ENCODE measurements at regions not wholly inside any gene's neighbourhood (a gene's known extent, or its start where the extent isn't known, plus 50 kb on each side); places are given as distances from the start of the nearest gene placed in this dataset.

DNA sequence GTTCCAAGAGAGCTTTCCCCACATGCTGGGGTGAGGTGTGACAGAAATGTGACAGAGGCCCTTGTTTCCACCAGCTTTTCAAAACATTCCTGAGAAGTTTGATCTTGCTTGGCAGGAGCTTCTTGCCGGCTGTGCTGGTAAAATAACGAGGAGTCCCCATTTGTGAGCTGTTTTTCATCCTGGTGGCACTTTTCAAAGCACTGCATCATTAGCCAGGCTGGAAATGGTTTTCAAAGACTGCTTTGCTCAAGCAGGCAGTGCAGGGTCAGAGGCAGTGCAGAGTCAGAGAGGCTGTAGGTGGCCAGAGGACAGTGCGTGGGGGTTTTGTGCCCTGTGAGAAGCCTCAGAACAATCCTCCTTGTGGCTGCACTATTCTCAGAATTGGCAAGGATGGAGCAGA lies 75.8 kb upstream of the KCNA3 start:
- Mint-ChIP-seq H3K27ac (no peak overlapping the region), H3K4me3 (no peak overlapping the region), H3K36me3 (ENCODE audit: low read depth) (no peaks in the 10 kb centered on the region), H3K27me3 (peaks cover 12% of the 10 kb centered on the region), H3K4me1 (no peaks in the 10 kb centered on the region)
- H3K9me3 ChIP-seq (ENCODE audit: control insufficient read depth, low read length, poor library complexity, severe bottlenecking): no peaks in the 10 kb centered on the region
- no peak for DNase-seq
- no peak for ATAC-seq

DNA sequence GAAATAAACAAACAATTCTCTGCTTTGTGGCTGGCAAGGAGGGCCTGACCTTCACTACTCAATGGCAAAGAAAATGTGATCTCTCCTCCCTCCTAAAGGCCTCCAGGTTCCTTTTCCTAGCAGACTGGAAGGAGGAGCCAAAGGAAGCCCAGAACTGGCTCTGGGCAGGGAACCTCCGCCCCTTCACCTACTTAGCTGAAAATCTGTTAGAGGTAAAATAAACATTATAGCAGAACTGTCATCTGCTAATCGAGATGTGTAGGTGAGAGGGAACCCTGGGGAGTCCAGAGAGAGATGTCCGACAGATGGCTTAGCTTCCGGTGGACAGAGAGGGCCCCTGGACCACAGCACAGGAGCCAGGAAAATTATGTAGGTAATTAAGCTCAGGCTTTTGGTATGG lies 75.2 kb upstream of the KCNA3 start:
- H3K4me1 Mint-ChIP-seq: no peaks in the 10 kb centered on the region
- no peaks in the 10 kb centered on the region for H3K36me3 Mint-ChIP-seq (ENCODE audit: low read depth)
- H3K4me3 Mint-ChIP-seq: no peak overlapping the region

DNA sequence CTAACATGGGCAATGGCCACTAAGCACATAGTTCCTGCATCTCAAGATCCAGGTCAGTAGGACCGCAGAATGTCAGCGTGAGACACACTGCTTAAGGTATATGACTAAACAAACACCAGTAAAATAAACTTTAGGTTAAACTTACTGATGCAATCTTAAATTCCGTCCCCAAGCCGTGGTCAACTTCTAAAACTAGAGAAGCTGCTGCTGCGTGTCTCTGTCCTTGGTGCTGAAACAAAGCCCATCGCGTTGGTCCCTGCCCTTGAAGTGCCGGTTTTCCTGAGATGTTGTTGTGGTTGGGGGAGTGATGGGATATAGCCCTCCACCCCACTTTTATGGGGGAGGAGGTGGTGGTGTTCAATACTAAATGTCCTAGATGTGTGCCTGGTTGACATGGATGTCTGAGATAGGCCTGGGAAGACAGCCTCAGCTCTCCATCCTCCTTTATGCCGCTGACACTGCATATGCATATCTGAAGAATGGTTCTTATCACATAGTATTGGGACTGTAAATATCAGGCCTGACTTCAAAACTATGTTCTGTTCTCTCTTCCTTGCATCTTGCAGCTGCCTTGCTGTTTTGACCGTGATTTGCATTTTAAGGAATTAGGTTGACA lies 72.0 kb upstream of the KCNA3 start:
- DNase-seq: peak; percentile 30 to 39 (median 31)
- ATAC-seq: peak; percentile 44
- Mint-ChIP-seq H3K36me3 (ENCODE audit: low read depth) (no peaks in the 10 kb centered on the region), H3K27me3 (peaks cover 12% of the 10 kb centered on the region), H3K4me3 (no peak overlapping the region), H3K27ac (no peak overlapping the region), H3K4me1 (no peaks in the 10 kb centered on the region)
- H3K9me3 ChIP-seq (ENCODE audit: control insufficient read depth, low read length, poor library complexity, severe bottlenecking): no peaks in the 10 kb centered on the region

More for the DNA sequence above, 75.2 kb upstream of the KCNA3 start:
- DNase-seq: no peak
- H3K27me3 Mint-ChIP-seq: peaks cover 12% of the 10 kb centered on the region
- no peaks in the 10 kb centered on the region for H3K9me3 ChIP-seq (ENCODE audit: control insufficient read depth, low read length, poor library complexity, severe bottlenecking)
- H3K27ac Mint-ChIP-seq: no peak overlapping the region
- ATAC-seq: no peak

DNA sequence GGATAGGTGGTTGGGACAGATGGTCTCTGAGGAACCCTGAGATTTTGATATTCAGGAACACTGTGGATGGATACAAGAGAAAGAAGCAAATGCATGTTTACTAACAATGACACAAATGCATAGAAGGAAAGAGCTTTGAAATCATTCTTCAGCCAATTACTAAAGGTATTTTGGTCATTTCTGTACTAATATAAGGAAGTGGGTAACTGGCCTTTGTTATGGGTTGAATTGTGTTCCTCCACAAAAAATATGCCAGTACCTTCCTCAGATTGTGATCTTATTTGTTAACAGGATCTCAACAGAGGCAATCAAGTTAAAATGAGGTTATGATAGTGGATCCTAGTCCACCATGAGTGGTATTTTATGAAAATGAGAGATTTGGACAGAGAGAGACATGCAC lies 68.7 kb upstream of the KCNA3 start:
- Mint-ChIP-seq H3K27me3 (peaks cover 7% of the 10 kb centered on the region), H3K36me3 (ENCODE audit: low read depth) (peaks cover 2% of the 10 kb centered on the region), H3K4me1 (no peaks in the 10 kb centered on the region), H3K4me3 (no peak overlapping the region), H3K27ac (no peak overlapping the region)
- no peak for DNase-seq
- no peaks in the 10 kb centered on the region for H3K9me3 ChIP-seq (ENCODE audit: control insufficient read depth, low read length, poor library complexity, severe bottlenecking)
- no peak for ATAC-seq

DNA sequence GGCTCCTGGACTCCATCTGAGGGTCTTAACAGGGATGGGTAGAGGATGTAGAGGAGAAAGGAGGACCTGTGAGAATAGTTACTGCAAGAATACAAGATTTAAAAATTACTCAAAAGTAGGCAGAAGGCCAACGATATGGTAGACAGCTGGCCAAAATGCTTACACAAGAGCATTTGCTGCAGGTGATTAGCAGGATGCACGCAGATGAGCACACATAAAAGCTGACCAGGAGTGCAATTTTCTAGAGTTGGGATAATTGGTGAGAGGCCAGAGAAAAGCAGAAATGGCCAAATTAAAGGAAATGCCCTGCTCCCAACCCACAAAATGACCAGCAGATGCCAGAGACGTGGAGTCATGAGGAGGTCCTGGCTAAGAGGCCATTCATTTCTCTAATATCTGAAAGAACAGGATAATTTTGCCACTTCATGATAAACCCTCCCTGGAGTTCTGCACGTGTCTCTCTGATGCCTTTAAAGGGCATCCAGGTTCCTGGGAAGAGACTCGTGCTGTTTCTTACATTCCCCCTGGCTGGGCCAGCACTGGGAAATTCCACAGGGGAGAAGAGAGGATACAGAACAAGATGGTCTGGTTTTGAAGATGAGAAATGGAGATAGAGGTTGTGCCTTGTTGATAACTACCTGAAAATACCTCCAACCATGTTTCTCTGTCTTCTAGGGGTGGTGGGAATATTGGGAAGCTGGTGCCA lies 62.3 kb upstream of the KCNA3 start:
- Mint-ChIP-seq H3K27me3 (peaks cover 33% of the 10 kb centered on the region), H3K27ac (no peak overlapping the region), H3K4me1 (peaks cover 4% of the 10 kb centered on the region), H3K36me3 (ENCODE audit: low read depth) (peaks cover 2% of the 10 kb centered on the region), H3K4me3 (no peak overlapping the region)
- DNase-seq (no peak), ATAC-seq (no peak)
- no peaks in the 10 kb centered on the region for H3K9me3 ChIP-seq (ENCODE audit: control insufficient read depth, low read length, poor library complexity, severe bottlenecking)

DNA sequence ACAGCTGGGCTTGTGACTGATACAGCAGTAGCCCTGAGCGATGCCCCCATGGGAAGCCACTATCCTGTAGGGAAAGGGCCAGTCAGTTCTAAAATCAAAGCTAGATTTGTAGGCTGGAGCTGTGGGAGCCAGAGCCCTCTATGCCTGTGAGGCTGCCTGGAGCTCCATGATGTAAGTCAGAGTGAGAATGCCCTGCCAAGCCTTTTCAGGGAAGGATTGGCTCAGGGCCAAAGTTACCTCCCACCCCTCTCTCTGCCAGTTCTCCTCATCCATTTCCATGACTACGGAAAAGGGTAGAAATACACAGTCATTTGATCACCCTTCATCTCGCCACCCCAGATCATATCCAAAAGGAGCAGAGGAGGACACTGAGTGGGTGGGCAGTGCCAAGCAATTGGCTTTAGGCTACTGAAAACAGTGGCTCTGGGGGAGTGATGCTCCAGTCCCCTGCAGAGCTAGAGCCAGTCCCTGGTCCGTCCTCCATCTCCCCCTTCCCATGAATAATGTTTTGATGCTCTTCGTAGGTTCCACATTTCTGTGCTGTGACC lies 59.5 kb upstream of the KCNA3 start:
- ATAC-seq (no peak), DNase-seq (no peak)
- Mint-ChIP-seq H3K27ac (no peak overlapping the region), H3K4me3 (no peak overlapping the region), H3K36me3 (ENCODE audit: low read depth) (no peaks in the 10 kb centered on the region), H3K4me1 (peaks cover 4% of the 10 kb centered on the region), H3K27me3 (peaks cover 27% of the 10 kb centered on the region)
- no peaks in the 10 kb centered on the region for H3K9me3 ChIP-seq (ENCODE audit: control insufficient read depth, low read length, poor library complexity, severe bottlenecking)

DNA sequence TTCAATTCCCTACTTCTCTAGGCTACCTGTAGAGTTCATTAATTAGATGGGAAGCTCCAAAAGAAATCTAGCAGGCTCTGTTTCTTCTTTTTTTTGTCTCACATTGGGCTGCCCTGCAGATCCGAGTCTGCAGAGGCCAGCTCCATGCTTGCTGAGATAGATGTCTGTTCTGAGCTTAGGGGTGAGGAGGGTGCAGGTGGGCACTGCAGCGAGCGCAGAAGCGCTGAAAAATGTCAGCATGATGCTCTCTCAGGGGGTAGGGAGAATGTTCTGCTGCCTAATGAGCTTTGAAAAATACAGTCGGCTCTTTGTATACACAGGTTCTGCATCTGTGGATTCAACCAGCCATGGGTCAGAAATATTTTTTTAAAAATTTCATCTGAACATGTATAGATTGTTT lies 56.8 kb upstream of the KCNA3 start:
- no peak overlapping the region for H3K4me3 Mint-ChIP-seq
- H3K27ac Mint-ChIP-seq: no peak overlapping the region
- no peaks in the 10 kb centered on the region for H3K36me3 Mint-ChIP-seq (ENCODE audit: low read depth)
- ATAC-seq (no peak), DNase-seq (no peak)
- H3K9me3 ChIP-seq (ENCODE audit: control insufficient read depth, low read length, poor library complexity, severe bottlenecking): no peaks in the 10 kb centered on the region
- peaks cover 22% of the 10 kb centered on the region for H3K4me1 Mint-ChIP-seq
- H3K27me3 Mint-ChIP-seq: peaks cover 16% of the 10 kb centered on the region

DNA sequence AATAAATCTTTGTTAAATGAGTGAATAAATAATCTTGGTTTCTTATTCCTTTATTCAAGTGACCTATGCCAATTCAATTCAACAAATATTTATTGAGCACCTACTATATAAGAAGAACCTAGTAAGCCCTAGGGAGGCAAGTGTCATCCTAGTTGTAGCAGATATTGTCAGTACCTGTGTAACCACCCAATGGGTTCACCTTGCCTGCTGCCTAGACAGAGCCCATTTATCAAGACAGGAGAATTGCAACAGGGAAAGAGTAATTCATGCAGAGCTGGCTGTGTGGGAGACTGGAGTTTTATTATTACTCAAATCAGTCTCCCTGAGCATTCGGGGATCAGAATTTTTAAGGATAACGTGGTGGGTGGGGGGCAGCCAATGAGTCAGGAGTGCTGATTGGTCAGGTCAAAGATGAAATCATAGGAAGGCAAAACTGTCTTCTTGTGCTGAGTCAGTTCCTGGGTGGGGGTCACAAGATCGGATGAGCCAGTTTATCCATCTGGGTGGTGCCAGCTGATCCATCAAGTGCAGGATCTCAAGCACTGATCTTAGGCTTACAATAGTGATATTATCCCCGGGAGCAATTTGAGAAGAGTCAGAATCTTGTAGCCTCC lies 53.8 kb upstream of the KCNA3 start:
- DNase-seq (no peak), ATAC-seq (no peak)
- Mint-ChIP-seq H3K27ac (no peak overlapping the region), H3K27me3 (no peaks in the 10 kb centered on the region), H3K4me1 (peaks cover 30% of the 10 kb centered on the region), H3K36me3 (ENCODE audit: low read depth) (no peaks in the 10 kb centered on the region), H3K4me3 (no peak overlapping the region)
- no peaks in the 10 kb centered on the region for H3K9me3 ChIP-seq (ENCODE audit: control insufficient read depth, low read length, poor library complexity, severe bottlenecking)

DNA sequence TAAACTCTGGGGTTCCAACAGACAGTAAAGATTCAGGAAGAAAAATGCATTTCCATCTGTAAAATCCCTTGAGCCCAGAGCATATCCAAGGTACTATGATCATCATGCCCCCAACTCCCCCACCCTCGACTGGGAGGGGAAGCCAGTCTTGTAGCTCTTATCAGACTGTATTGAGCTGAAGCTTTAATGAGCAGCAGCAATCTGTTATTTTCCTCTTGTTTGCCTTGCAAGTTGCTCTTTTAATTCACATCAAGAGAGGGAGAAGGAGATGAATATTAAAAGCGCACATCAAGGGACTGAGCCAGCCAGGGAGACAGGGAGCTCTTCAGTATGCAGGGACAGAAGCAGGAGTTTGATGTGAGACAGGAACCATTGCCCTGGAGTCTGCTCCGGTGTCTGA lies 52.5 kb upstream of the KCNA3 start:
- Mint-ChIP-seq H3K4me1 (peaks cover 27% of the 10 kb centered on the region), H3K4me3 (peak overlapping the region; percentile 81), H3K27ac (peak overlapping the region; percentile 82), H3K36me3 (ENCODE audit: low read depth) (no peaks in the 10 kb centered on the region), H3K27me3 (no peaks in the 10 kb centered on the region)
- no peak for ATAC-seq
- no peak for DNase-seq
- H3K9me3 ChIP-seq (ENCODE audit: control insufficient read depth, low read length, poor library complexity, severe bottlenecking): no peaks in the 10 kb centered on the region

DNA sequence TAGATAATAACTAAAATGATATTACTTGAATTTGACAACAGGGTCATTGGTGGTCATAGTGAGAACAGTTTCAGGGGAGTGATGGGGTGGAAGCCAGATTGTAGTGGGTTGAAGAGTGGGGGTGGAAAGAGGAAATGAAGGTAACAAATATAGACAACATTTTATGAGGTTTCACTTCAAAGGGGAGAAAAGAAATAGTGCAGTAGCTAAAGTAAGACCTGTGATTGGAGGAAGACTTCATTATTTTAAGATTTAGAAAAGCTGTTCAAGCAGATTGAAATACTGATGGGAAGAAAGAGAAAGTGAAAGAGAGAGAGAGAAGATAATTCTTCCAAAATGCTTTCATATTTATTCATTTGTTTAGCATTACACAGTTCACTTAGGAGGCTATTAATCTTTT lies 52.0 kb upstream of the KCNA3 start:
- Mint-ChIP-seq H3K36me3 (ENCODE audit: low read depth) (no peaks in the 10 kb centered on the region), H3K4me3 (peak overlapping the region; percentile 81), H3K27ac (peak overlapping the region; percentile 82), H3K4me1 (peaks cover 27% of the 10 kb centered on the region), H3K27me3 (no peaks in the 10 kb centered on the region)
- ATAC-seq (peak; percentile 44), DNase-seq (no peak)
- H3K9me3 ChIP-seq (ENCODE audit: control insufficient read depth, low read length, poor library complexity, severe bottlenecking): no peaks in the 10 kb centered on the region
